H1 (cell line): ENCODE measurements at regions not wholly inside any gene's neighbourhood (a gene's known extent, or its start where the extent isn't known, plus 50 kb on each side); places are given as distances from the start of the nearest gene placed in this dataset.

Experiments used
- CTCF ChIA-PET: fragments of 300-600 bp; sonication (Branson Sonifier 250); formaldehyde crosslinking; loops from one replicate; lab custom pipeline; 2021; ENCODE audit not compliant: partially characterized antibody; lab: Charles Lee
- POLR2A ChIA-PET: fragments of 300-600 bp; sonication (Branson Sonifier 250); formaldehyde crosslinking; loops from one replicate; lab custom pipeline; 2021; ENCODE audit warnings: inconsistent platforms; ENCODE audit not compliant: partially characterized antibody; lab: Charles Lee
- DNase-seq, 2 experiments: peaks; one replicate each; pipeline versions ENCODE4 v3.0.0 to v3.0.0-alpha.2; 2010 to 2022; ENCODE audit warnings: low spot score in 2 of 2, low read depth in 1 of 2, mixed read lengths in 1 of 2
- FAIRE-seq: peaks from 2 replicates; lab custom pipeline; 2011; peaks lifted over from hg19 to GRCh38; lab: Jason Lieb, UNC
- H2AFZ ChIP-seq: 2 replicates; pipeline ENCODE4 v1.8.1; 2012; ENCODE audit warnings: low read length, inconsistent platforms
- H2AK5ac ChIP-seq: 2 replicates; pipeline ENCODE4 v1.6.1; 2013; ENCODE audit warnings: low read depth, low read length
- H2BK120ac ChIP-seq: replicated peaks from 2 replicates; pipeline ENCODE3; 2013; ENCODE audit warnings: low read depth, low read length, inconsistent platforms
- H2BK12ac ChIP-seq: 2 replicates; pipeline ENCODE4 v1.6.1; 2013; ENCODE audit warnings: low read depth, low read length
- H2BK15ac ChIP-seq: 2 replicates; pipeline ENCODE4 v1.6.1; 2013; ENCODE audit warnings: low read length
- H2BK20ac ChIP-seq: 2 replicates; pipeline ENCODE4 v1.6.1; 2013; ENCODE audit warnings: low read length
- H2BK5ac ChIP-seq: 2 replicates; pipeline ENCODE4 v1.6.1; 2013; ENCODE audit warnings: low read depth, low read length
- H3K14ac ChIP-seq: 2 replicates; pipeline ENCODE4 v1.6.1; 2013; ENCODE audit warnings: inconsistent platforms; ENCODE audit not compliant: insufficient read length
- H3K18ac ChIP-seq: 2 replicates; pipeline ENCODE4 v1.6.1; 2013; ENCODE audit warnings: low read length; ENCODE audit errors: extremely low read depth
- H3K23ac ChIP-seq: 2 replicates; pipeline ENCODE4 v1.6.1; 2013; ENCODE audit warnings: inconsistent platforms; ENCODE audit not compliant: insufficient read length
- H3K23me2 ChIP-seq: 2 replicates; pipeline ENCODE4 v1.6.1; 2013; ENCODE audit warnings: low read depth, low read length
- H3K27ac ChIP-seq: 2 replicates; pipeline ENCODE4 v1.6.1; 2011; ENCODE audit warnings: low read depth, low read length, inconsistent platforms
- H3K27me3 ChIP-seq, 4 experiments: replicated peaks in 1 of 4; 1 replicate in 1 of 4; 2 replicates in 3 of 4; pipeline versions ENCODE4 v1.6.1 to v1.8.1; 2011 to 2013; ENCODE audit warnings: low read length in 3 of 4, mild to moderate bottlenecking in 3 of 4, inconsistent platforms in 2 of 4, mixed read lengths in 2 of 4, moderate library complexity in 1 of 4; ENCODE audit not compliant: control insufficient read depth in 3 of 4, insufficient read depth in 3 of 4; ENCODE audit errors: extremely low read depth in 1 of 4
- H3K36me3 ChIP-seq, 4 experiments: 2 replicates each; pipeline versions ENCODE4 v1.6.1 to v1.8.1; 2011 to 2013; ENCODE audit warnings: mild to moderate bottlenecking in 4 of 4, low read length in 3 of 4, moderate library complexity in 2 of 4, control low read depth in 1 of 4, inconsistent platforms in 1 of 4; ENCODE audit not compliant: insufficient read depth in 4 of 4, control insufficient read depth in 2 of 4
- H3K4ac ChIP-seq: replicated peaks from 2 replicates; pipeline ENCODE3; 2013; ENCODE audit warnings: low read length, low read depth, mixed read lengths, inconsistent platforms; ENCODE audit not compliant: insufficient read length
- H3K4me1 ChIP-seq, 4 experiments: replicated peaks in 1 of 4; 1 replicate in 1 of 4; 2 replicates in 3 of 4; pipeline versions ENCODE4 v1.6.1 to v1.8.1; 2011 to 2013; ENCODE audit warnings: low read length in 3 of 4, inconsistent platforms in 2 of 4, mixed read lengths in 1 of 4; ENCODE audit not compliant: insufficient read depth in 4 of 4, control insufficient read depth in 3 of 4
- H3K4me2 ChIP-seq, 2 experiments: 2 replicates each; pipeline versions ENCODE4 v1.6.1 to v1.8.1; 2011 to 2013; ENCODE audit warnings: low read depth in 2 of 2, low read length in 2 of 2, control low read depth in 1 of 2, inconsistent platforms in 1 of 2, mild to moderate bottlenecking in 1 of 2; ENCODE audit not compliant: insufficient read depth in 1 of 2
- H3K4me3 ChIP-seq, 4 experiments: fragments of 200-600, 300-600 bp in 1 of 4; sonication (generic), shearing (Covaris generic), sonication (Bioruptor Twin) in 1 of 4; 2 replicates each; pipeline versions ENCODE4 v1.5.1 to v1.8.1; 2011 to 2016; ENCODE audit warnings: low read length in 4 of 4, low read depth in 3 of 4, control low read depth in 2 of 4, inconsistent platforms in 2 of 4, mild to moderate bottlenecking in 2 of 4, mixed read lengths in 1 of 4, moderate library complexity in 1 of 4; ENCODE audit not compliant: insufficient read depth in 2 of 4; ENCODE audit errors: extremely low read depth in 1 of 4
- H3K56ac ChIP-seq: replicated peaks from 2 replicates; pipeline ENCODE3; 2013; ENCODE audit warnings: low read depth, mild to moderate bottlenecking, mixed read lengths, low read length, inconsistent platforms; ENCODE audit not compliant: insufficient read length
- H3K79me1 ChIP-seq: 2 replicates; pipeline ENCODE4 v1.6.1; 2013; ENCODE audit warnings: low read depth, low read length, control low read depth
- H3K79me2 ChIP-seq, 2 experiments: 2 replicates each; pipeline versions ENCODE4 v1.6.1 to v1.8.1; 2012 to 2013; ENCODE audit warnings: low read length in 2 of 2, mild to moderate bottlenecking in 2 of 2, inconsistent platforms in 1 of 2; ENCODE audit not compliant: insufficient read depth in 2 of 2, control insufficient read depth in 1 of 2
- H3K9ac ChIP-seq, 4 experiments: replicated peaks in 1 of 4; 1 replicate in 1 of 4; 2 replicates in 3 of 4; pipeline versions ENCODE4 v1.6.1 to v1.8.1; 2011 to 2013; ENCODE audit warnings: low read depth in 3 of 4, low read length in 3 of 4, control low read depth in 2 of 4, mild to moderate bottlenecking in 2 of 4, moderate library complexity in 2 of 4, inconsistent platforms in 1 of 4; ENCODE audit errors: extremely low read depth in 1 of 4
- H3K9me3 ChIP-seq, 2 experiments: 2 replicates each; pipeline versions ENCODE4 v1.6.1 to v1.8.1; 2012 to 2013; ENCODE audit warnings: mild to moderate bottlenecking in 2 of 2, moderate library complexity in 2 of 2, control low read depth in 1 of 2, inconsistent platforms in 1 of 2, low read depth in 1 of 2, low read length in 1 of 2, mixed read lengths in 1 of 2; ENCODE audit not compliant: insufficient read depth in 2 of 2
- H4K20me1 ChIP-seq, 2 experiments: replicated peaks in 1 of 2; 2 replicates each; pipeline versions ENCODE3 to v1.8.1; 2011 to 2013; ENCODE audit warnings: inconsistent platforms in 2 of 2, low read length in 2 of 2, mild to moderate bottlenecking in 1 of 2; ENCODE audit not compliant: insufficient read depth in 2 of 2, control insufficient read depth in 1 of 2
- H4K5ac ChIP-seq: 2 replicates; pipeline ENCODE4 v1.6.1; 2013; ENCODE audit warnings: low read length, low read depth, mixed read lengths, inconsistent platforms; ENCODE audit not compliant: insufficient read length
- H4K8ac ChIP-seq: 2 replicates; pipeline ENCODE4 v1.8.0; 2013; ENCODE audit warnings: mild to moderate bottlenecking, moderate library complexity, low read length, inconsistent platforms; ENCODE audit not compliant: insufficient read depth; ENCODE audit errors: extremely low read depth
- H4K91ac ChIP-seq: replicated peaks from 2 replicates; pipeline ENCODE3; 2013; ENCODE audit warnings: low read length, mixed read lengths, inconsistent platforms; ENCODE audit not compliant: insufficient read length
- CHD1 ChIP-seq: IDR thresholded peaks from 2 replicates; pipeline ENCODE4 v1.6.1; 2012; ENCODE audit warnings: low read depth, low read length, improper control_type of control experiment
- CTBP2 ChIP-seq: IDR thresholded peaks from 2 replicates; pipeline ENCODE4 v1.7.0; 2011; ENCODE audit warnings: borderline replicate concordance, mild to moderate bottlenecking, moderate library complexity, mixed read lengths, low read length; ENCODE audit not compliant: insufficient read depth, insufficient read length
- MAFK ChIP-seq: IDR thresholded peaks from 2 replicates; pipeline ENCODE4 v1.6.1; 2012; ENCODE audit warnings: low read depth, mild to moderate bottlenecking, improper control_type of control experiment, low read length
- POLR2AphosphoS5 ChIP-seq: IDR thresholded peaks from 2 replicates; pipeline ENCODE4 v1.6.1; 2011; ENCODE audit warnings: low read depth, low read length
- SAP30 ChIP-seq: fragments of 300-600 bp; sonication (generic); IDR thresholded peaks from 2 replicates; pipeline ENCODE4 v1.7.1; 2012; ENCODE audit warnings: low read length, moderate library complexity, mild to moderate bottlenecking, inconsistent platforms; ENCODE audit not compliant: insufficient read depth, insufficient replicate concordance
- SIRT6 ChIP-seq: IDR thresholded peaks from one replicate; pipeline ENCODE4 v1.7.1; 2012; ENCODE audit warnings: low read length, inconsistent platforms

DNA sequence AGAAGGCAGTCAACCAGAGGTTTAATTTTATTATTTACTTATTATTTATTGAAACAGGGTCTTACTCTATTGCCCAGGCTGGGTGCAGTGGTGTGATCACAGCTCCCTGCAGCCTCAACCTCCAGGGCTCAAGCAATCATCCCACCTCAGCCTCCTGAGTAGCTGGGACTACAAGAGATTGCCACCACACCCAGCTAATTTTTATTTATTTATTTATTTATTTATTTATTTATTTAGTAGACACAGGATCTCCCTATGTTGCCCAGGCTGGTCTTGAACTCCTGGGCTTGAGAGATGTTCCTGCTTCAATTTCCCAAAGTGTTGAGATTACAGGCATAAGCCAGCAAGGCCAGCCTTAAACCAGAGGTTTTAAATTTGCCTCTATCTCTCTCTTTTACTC lies 83.1 kb downstream of the RCN1 start:
- Histone ChIP-seq H3K9me3 (no peaks in the 10 kb centered on the region), H3K27ac (no peak overlapping the region), H3K36me3 (no peaks in the 10 kb centered on the region), H3K4me3 (no peak overlapping the region), H3K4ac (no peak overlapping the region), H2BK120ac (no peak overlapping the region), H3K27me3 (no peaks in the 10 kb centered on the region), H2AFZ (no peak overlapping the region), H2BK20ac (no peak overlapping the region), H4K20me1 (no peaks in the 10 kb centered on the region), H3K56ac (no peak overlapping the region), H3K4me2 (no peak overlapping the region), H3K23ac (no peak overlapping the region), H3K14ac (no peak overlapping the region), H2AK5ac (no peak overlapping the region), H3K9ac (no peak overlapping the region), H3K23me2 (no peaks in the 10 kb centered on the region; the same call in 1 of the 2 replicates), H2BK15ac (no peak overlapping the region), H3K4me1 (no peaks in the 10 kb centered on the region), H2BK12ac (no peak overlapping the region), H2BK5ac (no peak overlapping the region), H3K79me1 (no peaks in the 10 kb centered on the region), H3K79me2 (no peaks in the 10 kb centered on the region)
- FAIRE-seq (no peak), DNase-seq (no peak)
- POLR2A ChIA-PET = no interaction called here
- TF ChIP-seq MAFK = no peak
- TF ChIP-seq POLR2AphosphoS5 = no peak
- TF ChIP-seq SAP30 = no peak
- TF ChIP-seq SIRT6 = no peak
- TF ChIP-seq CTBP2 = no peak
- no peak for TF ChIP-seq CHD1
- TF ChIP-seq, all 59 proteins: peak for 0
- H4K8ac ChIP-seq = no peak overlapping the region
- H4K5ac ChIP-seq = no peak overlapping the region
- no peak overlapping the region for H4K91ac ChIP-seq
- CTCF ChIA-PET = interaction anchor here (0.7 to 7.6 kb wide), 13 partner anchors 10 to 1066 kb away, joined by 3 to 74 read pairs (median 4); no protein-coding TSS in a partner anchor
- no peak overlapping the region for H3K18ac ChIP-seq
